AML-193 (cell line): ENCODE measurements at regions not wholly inside any gene's neighbourhood (a gene's known extent, or its start where the extent isn't known, plus 50 kb on each side); places are given as distances from the start of the nearest gene placed in this dataset.
"Not testable (repeated sequence)": the region's sequence is repeated elsewhere in the genome, so short reads cannot be mapped to it uniquely, and the experiment has no call there.

Source experiments
- DNase-seq, 2 experiments: peaks; one replicate each; lab custom pipeline; 2025; lab: John Stamatoyannopoulos, UW

GRCh38 chr12:11539156-11539555, 110.3 kb upstream of the ETV6 start:
- DNase-seq, result no peak

- no peak for DNase-seq
Observed at GRCh38 chr12:11540156-11540555, 109.3 kb upstream of the ETV6 start.

GRCh38 chr12:11540615-11541310, 108.7 kb upstream of the ETV6 start:
- DNase-seq, result no peak

- no peak for DNase-seq
Observed at GRCh38 chr12:11542599-11542998, 106.9 kb upstream of the ETV6 start.

GRCh38 chr12:11543457-11544158, 105.9 kb upstream of the ETV6 start:
- no peak for DNase-seq

GRCh38 chr12:11545484-11546330, 103.8 kb upstream of the ETV6 start:
- DNase-seq, result peak in 1 of 2 experiments; percentile 12

- DNase-seq, result not testable (repeated sequence)
Observed at GRCh38 chr12:11546582-11547270, 102.7 kb upstream of the ETV6 start.

GRCh38 chr12:11547271-11547646, 102.2 kb upstream of the ETV6 start:
- DNase-seq, result not testable (repeated sequence)

- no peak for DNase-seq
Observed at GRCh38 chr12:11549119-11549518, 100.4 kb upstream of the ETV6 start.

GRCh38 chr12:11553871-11554533, 95.5 kb upstream of the ETV6 start:
- DNase-seq, result peak; percentile 75 to 80

- DNase-seq, result no peak
Observed at GRCh38 chr12:11555195-11555594, 94.3 kb upstream of the ETV6 start.

GRCh38 chr12:11555743-11556625, 93.5 kb upstream of the ETV6 start:
- no peak for DNase-seq

GRCh38 chr12:11556682-11557081, 92.8 kb upstream of the ETV6 start:
- DNase-seq, result no peak

GRCh38 chr12:11559626-11560340, 89.7 kb upstream of the ETV6 start:
- DNase-seq, result no peak

- no peak for DNase-seq
Observed at GRCh38 chr12:11561411-11561810, 88.1 kb upstream of the ETV6 start.

- DNase-seq, result no peak
Observed at GRCh38 chr12:11563785-11564739, 85.4 kb upstream of the ETV6 start.

GRCh38 chr12:11564984-11565651, 84.4 kb upstream of the ETV6 start:
- DNase-seq, result no peak

- no peak for DNase-seq
Observed at GRCh38 chr12:11565752-11566151, 83.7 kb upstream of the ETV6 start.
